CD14-positive monocyte (primary cell): ENCODE measurements at regions not wholly inside any gene's neighbourhood (a gene's known extent, or its start where the extent isn't known, plus 50 kb on each side); places are given as distances from the start of the nearest gene placed in this dataset.
"Not testable (repeated sequence)": the region's sequence is repeated elsewhere in the genome, so short reads cannot be mapped to it uniquely, and the experiment has no call there.

ENCODE experiments used
- DNase-seq, 3 donors: peaks; one replicate each; pipeline ENCODE4 v3.0.0-alpha.2; 2011 to 2022
- H2AFZ ChIP-seq: 2 replicates; pipeline ENCODE4 v1.6.0; 2012; ENCODE audit warnings: mild to moderate bottlenecking, low read depth, low read length, inconsistent platforms; ENCODE audit not compliant: insufficient read depth, poor library complexity, severe bottlenecking
- H3K27ac ChIP-seq, 2 donors: 1 replicate in 1 of 2; 2 replicates in 1 of 2; pipeline ENCODE4 v1.5.1; 2012 to 2013; ENCODE audit warnings: low read length in 2 of 2, control low read depth in 1 of 2, inconsistent platforms in 1 of 2, low read depth in 1 of 2, mild to moderate bottlenecking in 1 of 2
- H3K27me3 ChIP-seq, 2 donors: one replicate each; pipeline versions ENCODE4 v1.6.0 to v1.6.1; 2011 to 2013; ENCODE audit warnings: low read length in 2 of 2; ENCODE audit not compliant: control insufficient read depth in 2 of 2, insufficient read depth in 2 of 2
- H3K36me3 ChIP-seq, 2 donors: replicated peaks in 1 of 2; 1 replicate in 1 of 2; 2 replicates in 1 of 2; pipeline versions ENCODE4 v1.5.1 to v1.6.1; 2012 to 2013; ENCODE audit warnings: low read length in 2 of 2, control low read depth in 1 of 2, inconsistent platforms in 1 of 2, mild to moderate bottlenecking in 1 of 2; ENCODE audit not compliant: insufficient read depth in 2 of 2, control insufficient read depth in 1 of 2
- H3K4me1 ChIP-seq, 2 donors: 1 replicate in 1 of 2; 2 replicates in 1 of 2; pipeline versions ENCODE4 v1.5.1 to v1.6.1; 2012 to 2013; ENCODE audit warnings: low read length in 2 of 2, control low read depth in 1 of 2, inconsistent platforms in 1 of 2, mild to moderate bottlenecking in 1 of 2, moderate library complexity in 1 of 2; ENCODE audit not compliant: insufficient read depth in 2 of 2, control insufficient read depth in 1 of 2
- H3K4me2 ChIP-seq: replicated peaks from 2 replicates; pipeline ENCODE3; 2012; ENCODE audit warnings: low read length, moderate library complexity, mild to moderate bottlenecking; ENCODE audit not compliant: poor library complexity, severe bottlenecking; ENCODE audit errors: extremely low read depth
- H3K4me3 ChIP-seq, 3 experiments: fragments of 200-600 bp in 1 of 3; sonication (generic) in 1 of 3; replicated peaks in 1 of 3; 1 replicate in 2 of 3; 2 replicates in 1 of 3; pipeline ENCODE4 v1.5.1; 2011 to 2013; ENCODE audit warnings: low read length in 3 of 3, mild to moderate bottlenecking in 3 of 3, control low read depth in 2 of 3, low read depth in 2 of 3, inconsistent platforms in 1 of 3, moderate library complexity in 1 of 3
- H3K79me2 ChIP-seq: 2 replicates; pipeline ENCODE4 v1.6.0; 2012; ENCODE audit warnings: mild to moderate bottlenecking, control low read depth, inconsistent platforms, low read length, moderate library complexity; ENCODE audit not compliant: insufficient read depth
- H3K9ac ChIP-seq: 2 replicates; pipeline ENCODE4 v1.6.0; 2017; ENCODE audit warnings: low read length, mild to moderate bottlenecking; ENCODE audit not compliant: insufficient read depth, poor library complexity, severe bottlenecking
- H3K9me3 ChIP-seq, 2 donors: replicated peaks in 1 of 2; 1 replicate in 1 of 2; 2 replicates in 1 of 2; pipeline versions ENCODE4 v1.5.1 to v1.6.1; 2012 to 2013; ENCODE audit warnings: low read length in 2 of 2, control low read depth in 1 of 2; ENCODE audit not compliant: control insufficient read depth in 1 of 2, insufficient read depth in 1 of 2
- H4K20me1 ChIP-seq: 2 replicates; pipeline ENCODE4 v1.6.0; 2012; ENCODE audit warnings: mild to moderate bottlenecking, low read length, control low read depth, moderate library complexity; ENCODE audit not compliant: insufficient read depth
- H3K27ac Mint-ChIP-seq, 7 donors: one replicate each; pipeline ENCODE4 v1.8.0; 2020; ENCODE audit warnings: mild to moderate bottlenecking in 7 of 7, mixed read lengths in 7 of 7, moderate library complexity in 6 of 7, inconsistent platforms in 2 of 7
- H3K27me3 Mint-ChIP-seq, 3 donors: one replicate each; pipeline ENCODE4 v1.8.0; 2021 to 2022; ENCODE audit warnings: low read depth in 3 of 3, mild to moderate bottlenecking in 3 of 3, mixed read lengths in 3 of 3, moderate library complexity in 3 of 3, inconsistent platforms in 1 of 3
- H3K36me3 Mint-ChIP-seq, 2 donors: one replicate each; pipeline ENCODE4 v1.8.0; 2020; ENCODE audit warnings: mixed read lengths in 2 of 2, inconsistent platforms in 1 of 2, mild to moderate bottlenecking in 1 of 2
- H3K4me1 Mint-ChIP-seq: one replicate; pipeline ENCODE4 v1.8.0; 2020; ENCODE audit warnings: mild to moderate bottlenecking, mixed read lengths
- H3K4me3 Mint-ChIP-seq, 2 donors: one replicate each; pipeline ENCODE4 v1.8.0; 2020; ENCODE audit warnings: mild to moderate bottlenecking in 2 of 2, mixed read lengths in 2 of 2, moderate library complexity in 1 of 2
- H3K9me3 Mint-ChIP-seq, 7 donors: one replicate each; pipeline ENCODE4 v1.8.0; 2020 to 2022; ENCODE audit warnings: mixed read lengths in 7 of 7, mild to moderate bottlenecking in 6 of 7, moderate library complexity in 6 of 7, inconsistent platforms in 2 of 7
- WGBS: methylation state at CpG from one replicate; pipeline ENCODE4 v1.1.5; 2013; ENCODE audit warnings: missing lambda C conversion rate; ENCODE audit not compliant: insufficient coverage; 5-methylcytosine and 5-hydroxymethylcytosine counted together
- intact Hi-C, 2 donors: fragments of 100-400 bp; cut with micrococcal nuclease; formaldehyde crosslinking; loops; one replicate each; pipeline versions ENCODE4 v1.15.0 to v1.15.1; 2023
- TF ChIP-seq, protein P1 (sequence below): fragments of 200-600 bp; IDR thresholded peaks from one replicate; pipeline ENCODE4 v1.8.0; 2022; ENCODE audit warnings: antibody characterized with exemption, mild to moderate bottlenecking

DNA sequence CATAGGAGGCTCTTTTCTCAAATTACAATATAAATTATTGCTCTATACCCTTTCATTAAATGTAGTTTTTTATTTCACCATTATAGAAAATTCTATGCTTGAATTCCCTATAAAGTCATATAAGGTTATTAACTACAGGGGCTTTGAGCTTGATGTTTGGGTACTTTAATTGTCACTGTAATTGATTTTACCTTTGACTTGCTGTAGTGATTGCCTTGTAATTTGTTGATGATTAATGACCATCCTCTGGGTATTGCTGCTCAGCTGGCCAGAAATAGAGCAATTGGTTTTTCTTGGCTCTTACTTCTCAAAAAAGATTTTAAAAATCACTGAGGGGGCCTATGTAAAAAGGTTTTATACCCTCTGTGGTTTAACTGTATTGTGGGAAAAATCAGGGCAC lies 1186.0 kb downstream of the KHDRBS2 start:
- Histone ChIP-seq H3K27ac (no peak overlapping the region), H3K79me2 (no peaks in the 10 kb centered on the region), H3K27me3 (no peaks in the 10 kb centered on the region), H3K36me3 (no peaks in the 10 kb centered on the region), H3K4me1 (no peaks in the 10 kb centered on the region), H3K4me3 (no peak overlapping the region), H3K4me2 (no peak overlapping the region), H2AFZ (no peak overlapping the region), H4K20me1 (no peaks in the 10 kb centered on the region), H3K9ac (no peak overlapping the region), H3K9me3 (no peaks in the 10 kb centered on the region)
- no peaks in the 10 kb centered on the region for H3K4me1 Mint-ChIP-seq
- DNase-seq: no peak
- H3K4me3 Mint-ChIP-seq: no peak overlapping the region
- TF ChIP-seq, protein P1, sequence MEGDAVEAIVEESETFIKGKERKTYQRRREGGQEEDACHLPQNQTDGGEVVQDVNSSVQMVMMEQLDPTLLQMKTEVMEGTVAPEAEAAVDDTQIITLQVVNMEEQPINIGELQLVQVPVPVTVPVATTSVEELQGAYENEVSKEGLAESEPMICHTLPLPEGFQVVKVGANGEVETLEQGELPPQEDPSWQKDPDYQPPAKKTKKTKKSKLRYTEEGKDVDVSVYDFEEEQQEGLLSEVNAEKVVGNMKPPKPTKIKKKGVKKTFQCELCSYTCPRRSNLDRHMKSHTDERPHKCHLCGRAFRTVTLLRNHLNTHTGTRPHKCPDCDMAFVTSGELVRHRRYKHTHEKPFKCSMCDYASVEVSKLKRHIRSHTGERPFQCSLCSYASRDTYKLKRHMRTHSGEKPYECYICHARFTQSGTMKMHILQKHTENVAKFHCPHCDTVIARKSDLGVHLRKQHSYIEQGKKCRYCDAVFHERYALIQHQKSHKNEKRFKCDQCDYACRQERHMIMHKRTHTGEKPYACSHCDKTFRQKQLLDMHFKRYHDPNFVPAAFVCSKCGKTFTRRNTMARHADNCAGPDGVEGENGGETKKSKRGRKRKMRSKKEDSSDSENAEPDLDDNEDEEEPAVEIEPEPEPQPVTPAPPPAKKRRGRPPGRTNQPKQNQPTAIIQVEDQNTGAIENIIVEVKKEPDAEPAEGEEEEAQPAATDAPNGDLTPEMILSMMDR: no peak
- peaks cover 2 to 17% (median 7%) of the 10 kb centered on the region in 7 donors for H3K9me3 Mint-ChIP-seq
- no peaks in the 10 kb centered on the region for H3K36me3 Mint-ChIP-seq
- intact Hi-C loops: no loop called here
- H3K27ac Mint-ChIP-seq: no peak overlapping the region
- no peaks in the 10 kb centered on the region for H3K27me3 Mint-ChIP-seq

DNA sequence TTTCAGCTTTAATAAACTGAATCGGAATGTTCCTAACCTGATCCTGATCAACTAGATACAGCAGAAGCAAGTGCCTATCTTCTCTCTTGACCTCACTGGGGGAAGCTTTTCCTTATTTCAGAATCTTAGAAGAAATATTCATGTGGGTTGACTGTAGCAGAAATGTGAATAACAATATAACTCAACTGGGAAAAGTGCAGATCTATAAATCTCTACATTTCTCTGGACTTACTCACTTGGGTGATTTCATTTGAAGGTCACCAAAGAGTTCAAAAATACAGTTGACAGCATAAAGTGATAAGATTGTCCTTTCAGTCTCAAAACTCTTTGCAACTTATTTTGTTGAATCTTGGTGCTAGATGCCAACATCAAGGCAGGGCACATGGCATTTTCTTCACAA lies 1186.5 kb downstream of the KHDRBS2 start:
- intact Hi-C loops, DNase-seq, H3K27ac ChIP-seq, H3K27me3 Mint-ChIP-seq, H3K9me3 ChIP-seq, H3K27ac Mint-ChIP-seq, H3K4me3 Mint-ChIP-seq, H3K4me3 ChIP-seq, H3K27me3 ChIP-seq, H3K36me3 Mint-ChIP-seq, H3K4me1 Mint-ChIP-seq, H4K20me1 ChIP-seq, H3K79me2 ChIP-seq, H3K4me2 ChIP-seq, H2AFZ ChIP-seq, H3K36me3 ChIP-seq, H3K4me1 ChIP-seq, H3K9ac ChIP-seq: not testable (repeated sequence)
- peaks cover 2 to 12% (median 7%) of the 10 kb centered on the region in 7 donors for H3K9me3 Mint-ChIP-seq
- WGBS: no CpG with 5 or more reads among the region's 1 CpG

DNA sequence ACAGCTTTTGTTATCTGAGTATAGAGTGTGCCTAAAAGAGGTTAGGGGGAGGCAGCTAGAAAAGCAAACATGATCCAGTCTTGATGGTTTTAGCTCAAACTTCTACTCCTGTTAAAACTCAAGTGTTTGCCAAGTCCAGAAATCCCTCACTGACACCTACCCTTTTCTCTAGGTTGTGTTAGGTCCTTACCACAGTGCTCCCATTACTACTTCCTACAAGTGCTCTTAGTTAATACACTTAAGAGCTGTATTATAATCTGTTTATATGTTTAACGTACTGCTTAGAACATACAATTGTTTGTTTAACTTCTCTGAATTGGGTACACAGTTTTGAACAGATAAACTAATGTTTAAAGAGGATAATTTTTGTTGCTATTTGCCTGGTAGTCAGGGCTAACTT lies 1198.0 kb downstream of the KHDRBS2 start:
- H3K4me2 ChIP-seq, H3K27me3 ChIP-seq, H3K4me1 ChIP-seq, H3K9ac ChIP-seq, DNase-seq, H3K27ac Mint-ChIP-seq, H3K9me3 ChIP-seq, H3K9me3 Mint-ChIP-seq, H2AFZ ChIP-seq, intact Hi-C loops, H3K27me3 Mint-ChIP-seq, H3K4me3 ChIP-seq, H3K4me1 Mint-ChIP-seq, H4K20me1 ChIP-seq, H3K4me3 Mint-ChIP-seq, H3K36me3 Mint-ChIP-seq, H3K36me3 ChIP-seq, H3K79me2 ChIP-seq, H3K27ac ChIP-seq: not testable (repeated sequence)
- WGBS: 83% methylated on average over 1 of the region's 1 CpG
